GM12873 (cell line): ENCODE measurements at regions not wholly inside any gene's neighbourhood (a gene's known extent, or its start where the extent isn't known, plus 50 kb on each side); places are given as distances from the start of the nearest gene placed in this dataset.

Source experiments
- TF ChIP-seq, protein P1 (sequence below): IDR thresholded peaks from 2 replicates; pipeline ENCODE4 v1.5.1; 2012; ENCODE audit warnings: low read depth, mild to moderate bottlenecking, moderate library complexity, low read length, control low read depth; ENCODE audit not compliant: insufficient read depth; ENCODE audit errors: missing control alignments

DNA sequence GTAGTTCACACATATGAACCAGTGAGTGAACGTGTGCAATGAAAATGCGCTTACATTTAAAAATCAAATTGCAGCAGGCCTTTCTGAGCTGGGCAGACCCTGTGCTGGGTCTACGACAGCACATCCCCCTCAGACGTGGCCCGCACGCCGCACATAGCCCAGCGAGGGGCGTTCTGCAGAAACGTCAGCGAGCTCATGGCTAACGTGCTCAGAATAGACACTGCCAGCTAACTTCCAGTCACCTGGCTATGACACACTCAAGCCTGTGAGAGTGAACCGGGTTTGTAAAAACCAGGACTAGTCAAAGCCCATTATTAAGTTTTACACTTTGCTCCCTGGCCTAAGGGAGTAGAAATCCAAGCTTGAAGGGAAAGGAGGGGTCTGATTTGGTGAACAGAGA is 108.1 kb upstream of the INSIG1 start:
- TF ChIP-seq, protein P1, sequence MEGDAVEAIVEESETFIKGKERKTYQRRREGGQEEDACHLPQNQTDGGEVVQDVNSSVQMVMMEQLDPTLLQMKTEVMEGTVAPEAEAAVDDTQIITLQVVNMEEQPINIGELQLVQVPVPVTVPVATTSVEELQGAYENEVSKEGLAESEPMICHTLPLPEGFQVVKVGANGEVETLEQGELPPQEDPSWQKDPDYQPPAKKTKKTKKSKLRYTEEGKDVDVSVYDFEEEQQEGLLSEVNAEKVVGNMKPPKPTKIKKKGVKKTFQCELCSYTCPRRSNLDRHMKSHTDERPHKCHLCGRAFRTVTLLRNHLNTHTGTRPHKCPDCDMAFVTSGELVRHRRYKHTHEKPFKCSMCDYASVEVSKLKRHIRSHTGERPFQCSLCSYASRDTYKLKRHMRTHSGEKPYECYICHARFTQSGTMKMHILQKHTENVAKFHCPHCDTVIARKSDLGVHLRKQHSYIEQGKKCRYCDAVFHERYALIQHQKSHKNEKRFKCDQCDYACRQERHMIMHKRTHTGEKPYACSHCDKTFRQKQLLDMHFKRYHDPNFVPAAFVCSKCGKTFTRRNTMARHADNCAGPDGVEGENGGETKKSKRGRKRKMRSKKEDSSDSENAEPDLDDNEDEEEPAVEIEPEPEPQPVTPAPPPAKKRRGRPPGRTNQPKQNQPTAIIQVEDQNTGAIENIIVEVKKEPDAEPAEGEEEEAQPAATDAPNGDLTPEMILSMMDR = no peak

DNA sequence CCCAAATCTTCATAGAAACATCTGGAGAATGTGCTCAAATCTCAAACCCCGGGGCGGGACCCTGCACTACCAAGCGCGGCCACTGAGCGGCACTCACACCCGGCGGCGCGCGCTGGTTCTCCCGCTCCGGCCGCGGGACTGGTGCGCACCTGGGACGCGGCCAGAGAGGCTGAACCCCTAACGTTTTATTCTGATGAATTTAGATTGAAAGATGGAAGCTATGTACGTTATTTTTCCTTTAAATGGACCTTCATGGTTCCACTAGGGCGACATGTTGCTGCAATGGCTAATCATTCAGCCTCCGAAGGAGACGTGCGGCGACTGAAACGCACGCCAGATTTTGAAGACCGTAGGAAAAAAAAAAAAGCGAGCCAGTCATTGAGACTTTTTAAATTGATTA is 107.0 kb upstream of the INSIG1 start:
- TF ChIP-seq, protein P1 = peak; percentile 82

DNA sequence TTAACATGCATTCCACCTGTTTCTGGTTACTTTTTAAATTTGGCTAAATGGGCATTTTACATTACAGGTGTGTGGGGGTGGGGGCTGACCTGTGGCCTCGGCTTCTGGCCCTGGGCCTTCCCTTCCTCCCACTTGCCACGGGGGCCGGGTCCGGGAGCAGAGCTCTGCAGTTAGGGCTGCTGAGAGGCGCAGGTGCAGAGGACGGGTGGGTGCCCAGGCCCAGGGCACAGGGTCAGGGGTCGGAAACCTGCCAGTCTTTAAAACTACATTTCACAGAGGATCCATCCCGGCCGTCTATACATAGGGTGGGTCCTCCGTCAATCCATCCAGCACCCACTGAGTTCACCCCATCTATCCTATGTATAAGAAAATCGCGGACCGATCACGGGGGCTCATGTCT is 106.5 kb upstream of the INSIG1 start:
- TF ChIP-seq, protein P1 = no peak

DNA sequence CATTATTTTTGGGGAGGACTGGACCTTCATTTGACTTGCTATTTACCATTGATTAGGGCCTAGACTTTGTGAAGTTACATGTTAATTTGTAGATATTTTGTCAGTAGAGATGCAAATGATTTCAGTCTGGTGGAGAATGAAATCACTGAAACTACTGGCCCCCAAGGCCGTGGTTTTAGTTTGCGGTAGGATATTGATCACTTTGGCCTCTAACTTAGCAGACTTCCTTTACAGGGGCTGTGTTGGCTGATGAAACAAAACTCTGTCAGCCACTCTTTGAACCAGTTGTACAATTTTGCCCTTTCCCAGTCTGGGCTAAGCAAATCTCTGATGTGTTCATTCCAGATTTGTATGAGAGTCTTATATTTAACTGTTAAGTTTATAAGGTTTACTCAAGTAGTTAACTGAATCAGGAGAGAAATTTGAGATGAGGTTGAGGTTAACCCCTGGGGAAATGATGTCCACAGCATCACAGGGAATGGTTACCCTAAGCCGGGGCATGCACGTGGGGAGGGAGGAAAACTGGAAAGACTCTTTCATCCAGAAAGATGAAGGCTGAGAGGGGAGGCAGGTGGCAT is 105.7 kb upstream of the INSIG1 start:
- TF ChIP-seq, protein P1 = no peak

DNA sequence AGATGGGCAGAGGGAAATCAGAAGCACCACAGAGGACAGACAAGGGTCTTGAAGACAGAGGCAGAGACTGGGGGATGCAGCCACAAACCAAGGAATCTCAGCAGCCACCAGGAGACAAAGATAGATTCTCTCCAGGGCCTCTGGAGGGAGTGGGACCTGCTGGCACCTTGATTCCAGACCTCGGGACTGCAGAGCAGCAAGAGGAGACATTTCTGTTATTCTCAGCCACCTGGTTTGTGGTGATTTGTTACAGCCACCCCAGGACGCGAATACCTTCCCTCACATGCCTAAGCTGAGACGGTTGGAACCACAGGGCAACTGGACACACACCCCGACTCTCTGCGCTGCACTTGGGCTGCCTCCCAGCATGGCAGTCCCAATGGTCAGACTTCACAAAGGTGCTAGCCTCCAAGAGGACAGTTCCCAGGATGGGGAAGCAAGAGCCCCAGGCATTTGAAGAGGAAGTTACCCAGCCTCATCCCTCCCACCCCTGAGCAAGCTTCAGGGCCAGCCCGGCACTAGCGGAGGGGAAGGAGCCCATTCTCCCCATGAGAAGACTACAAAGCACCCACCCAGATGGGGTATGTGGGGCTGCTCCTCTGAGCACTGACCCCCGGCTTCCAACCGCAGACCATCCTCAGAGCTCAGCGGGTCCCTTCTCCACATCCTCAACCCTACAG is 104.6 kb upstream of the INSIG1 start:
- TF ChIP-seq, protein P1 = no peak

DNA sequence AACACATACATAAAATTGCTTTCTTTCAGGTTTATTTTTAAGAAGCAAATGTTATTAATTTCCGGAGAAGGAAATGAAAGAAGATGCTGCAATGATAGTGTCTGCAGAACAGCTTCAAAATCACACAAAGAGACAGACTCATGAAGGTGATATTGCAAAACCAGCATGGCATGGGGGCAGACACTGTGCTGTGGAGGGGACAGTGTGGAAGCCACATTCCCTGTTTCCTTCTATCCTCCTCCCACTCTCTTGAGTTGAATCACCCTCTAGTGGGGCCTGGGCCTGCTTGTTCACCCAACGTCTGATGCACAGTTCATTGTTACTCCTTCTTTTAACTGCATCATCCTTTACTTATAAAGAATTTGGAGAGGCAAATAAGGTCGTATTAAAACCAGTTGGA is 104.0 kb upstream of the INSIG1 start:
- TF ChIP-seq, protein P1 = no peak

DNA sequence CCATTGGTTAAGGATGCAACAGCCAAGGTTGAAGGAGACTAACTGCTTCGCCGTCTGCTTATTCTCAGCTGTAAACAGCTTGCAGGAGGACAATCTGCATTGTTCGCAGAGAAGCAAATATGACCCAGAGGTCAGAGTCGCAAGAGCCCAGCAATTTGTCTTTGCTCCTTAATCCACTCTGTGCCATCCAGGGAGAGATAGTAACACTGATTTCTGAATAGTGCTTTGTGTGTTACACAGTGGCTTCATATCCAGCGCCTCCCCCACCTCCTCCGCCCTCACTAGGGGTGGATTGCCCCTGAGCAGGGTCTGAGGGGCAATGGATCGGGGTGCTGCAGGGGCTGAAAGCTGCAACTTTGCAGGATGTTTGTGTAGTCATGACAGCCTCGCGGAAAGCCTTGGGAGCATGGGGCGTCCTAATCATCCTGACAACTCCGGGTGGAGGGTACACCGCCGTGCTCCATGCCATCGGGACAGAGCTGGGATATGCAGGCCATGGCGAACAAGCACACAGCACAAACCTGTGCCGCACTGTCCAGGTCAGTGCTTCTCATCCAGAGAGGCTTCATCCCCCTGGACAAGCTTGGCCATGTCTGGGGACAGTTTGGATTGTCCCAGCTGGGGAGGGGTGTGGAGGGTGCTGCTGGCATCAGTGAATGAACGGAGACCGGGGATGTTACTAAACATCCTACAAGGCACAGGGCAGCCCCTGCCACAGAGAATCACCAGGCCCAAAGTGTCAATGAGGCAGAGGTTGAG is 103.1 kb upstream of the INSIG1 start:
- TF ChIP-seq, protein P1 = no peak
